Lower lobe of right lung (tissue), 2 donors: ENCODE measurements at regions not wholly inside any gene's neighbourhood (a gene's known extent, or its start where the extent isn't known, plus 50 kb on each side); places are given as distances from the start of the nearest gene placed in this dataset.

Source experiments
- ATAC-seq, 2 donors: fragments of 200-7000 bp; cut with Tn5 transposase; one replicate each; pipeline ENCODE4 v1.9.1; 2020 to 2022; ENCODE audit warnings: mild to moderate bottlenecking in 2 of 2, moderate library complexity in 2 of 2
- DNase-seq: peaks from one replicate; pipeline ENCODE4 v3.0.0-alpha.2; 2020
- H3K27ac ChIP-seq: fragments of 200-600 bp; one replicate; pipeline ENCODE4 v1.8.0; 2022
- H3K27me3 ChIP-seq: fragments of 200-600 bp; one replicate; pipeline ENCODE4 v1.8.0; 2022; ENCODE audit warnings: low read depth
- H3K36me3 ChIP-seq: fragments of 200-600 bp; one replicate; pipeline ENCODE4 v1.8.0; 2022; ENCODE audit warnings: mild to moderate bottlenecking
- H3K4me1 ChIP-seq: fragments of 200-600 bp; one replicate; pipeline ENCODE4 v1.8.0; 2022
- H3K4me3 ChIP-seq: fragments of 200-600 bp; one replicate; pipeline ENCODE4 v1.8.0; 2022; ENCODE audit warnings: mild to moderate bottlenecking
- H3K9me3 ChIP-seq: fragments of 200-600 bp; one replicate; pipeline ENCODE4 v1.8.0; 2022
- intact Hi-C: fragments of 100-400 bp; cut with DNase I; formaldehyde crosslinking; loops from one replicate; pipeline ENCODE4 v1.11.0; 2022
- TF ChIP-seq, protein P1 (sequence below): fragments of 200-600 bp; IDR thresholded peaks from one replicate; pipeline ENCODE4 v1.8.0; 2022; ENCODE audit warnings: antibody characterized with exemption, mild to moderate bottlenecking
- donor health status: DM: no; HTN: yes; CAD: no; lungs with severe emphysema.

DNA sequence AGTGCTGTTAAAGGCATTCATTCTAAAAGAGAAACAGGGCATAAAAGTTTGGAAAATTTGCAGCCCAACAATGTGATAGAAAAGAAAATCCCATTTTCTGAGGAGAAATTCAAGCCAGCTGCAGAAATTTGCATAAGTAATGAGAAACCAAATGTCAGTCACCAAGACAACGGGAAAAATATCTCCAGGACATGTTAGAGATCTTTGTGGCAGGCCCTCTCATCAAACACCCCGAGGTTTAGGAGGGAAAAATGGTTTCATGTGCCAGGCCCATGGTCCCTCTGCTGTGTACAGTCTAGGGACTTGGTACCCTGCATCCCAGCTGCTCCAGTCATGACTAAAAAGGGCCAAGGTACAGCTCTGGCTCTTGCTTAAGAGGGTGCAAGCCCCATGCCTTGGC is 251.0 kb upstream of the FAR2 start:
- Histone ChIP-seq H3K36me3 (no peaks in the 10 kb centered on the region), H3K27ac (no peak overlapping the region), H3K27me3 (no peaks in the 10 kb centered on the region), H3K9me3 (peaks cover 4% of the 10 kb centered on the region), H3K4me3 (no peak overlapping the region), H3K4me1 (no peaks in the 10 kb centered on the region)
- ATAC-seq, result no peak
- TF ChIP-seq, protein P1, sequence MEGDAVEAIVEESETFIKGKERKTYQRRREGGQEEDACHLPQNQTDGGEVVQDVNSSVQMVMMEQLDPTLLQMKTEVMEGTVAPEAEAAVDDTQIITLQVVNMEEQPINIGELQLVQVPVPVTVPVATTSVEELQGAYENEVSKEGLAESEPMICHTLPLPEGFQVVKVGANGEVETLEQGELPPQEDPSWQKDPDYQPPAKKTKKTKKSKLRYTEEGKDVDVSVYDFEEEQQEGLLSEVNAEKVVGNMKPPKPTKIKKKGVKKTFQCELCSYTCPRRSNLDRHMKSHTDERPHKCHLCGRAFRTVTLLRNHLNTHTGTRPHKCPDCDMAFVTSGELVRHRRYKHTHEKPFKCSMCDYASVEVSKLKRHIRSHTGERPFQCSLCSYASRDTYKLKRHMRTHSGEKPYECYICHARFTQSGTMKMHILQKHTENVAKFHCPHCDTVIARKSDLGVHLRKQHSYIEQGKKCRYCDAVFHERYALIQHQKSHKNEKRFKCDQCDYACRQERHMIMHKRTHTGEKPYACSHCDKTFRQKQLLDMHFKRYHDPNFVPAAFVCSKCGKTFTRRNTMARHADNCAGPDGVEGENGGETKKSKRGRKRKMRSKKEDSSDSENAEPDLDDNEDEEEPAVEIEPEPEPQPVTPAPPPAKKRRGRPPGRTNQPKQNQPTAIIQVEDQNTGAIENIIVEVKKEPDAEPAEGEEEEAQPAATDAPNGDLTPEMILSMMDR, result no peak
- intact Hi-C loops, result no loop called here
- no peak for DNase-seq

DNA sequence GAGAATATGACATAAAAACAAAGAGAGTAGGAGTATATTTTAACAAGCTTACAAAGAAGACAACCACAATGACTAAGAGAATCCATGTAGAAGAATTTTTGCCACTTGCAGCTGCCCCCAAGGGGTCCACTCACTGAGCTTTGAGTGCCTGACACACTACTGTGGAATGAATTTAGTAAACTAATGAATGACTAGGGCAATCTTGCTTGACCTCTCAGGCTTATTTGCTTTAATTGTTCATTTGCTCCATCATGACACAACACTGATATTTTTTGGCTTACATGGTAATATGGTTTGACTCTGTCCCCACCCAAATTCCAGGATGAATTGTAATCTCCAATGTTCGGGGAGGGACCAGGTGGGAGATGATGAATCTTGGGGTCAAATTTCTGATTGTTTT is 249.1 kb upstream of the FAR2 start:
- H3K27me3 ChIP-seq, result no peaks in the 10 kb centered on the region
- H3K27ac ChIP-seq, result no peak overlapping the region
- DNase-seq, result no peak
- no peak for ATAC-seq
- intact Hi-C loops, result no loop called here
- TF ChIP-seq, protein P1, result no peak
- no peaks in the 10 kb centered on the region for H3K4me1 ChIP-seq
- no peaks in the 10 kb centered on the region for H3K36me3 ChIP-seq
- no peak overlapping the region for H3K4me3 ChIP-seq
- H3K9me3 ChIP-seq, result peaks cover 4% of the 10 kb centered on the region

DNA sequence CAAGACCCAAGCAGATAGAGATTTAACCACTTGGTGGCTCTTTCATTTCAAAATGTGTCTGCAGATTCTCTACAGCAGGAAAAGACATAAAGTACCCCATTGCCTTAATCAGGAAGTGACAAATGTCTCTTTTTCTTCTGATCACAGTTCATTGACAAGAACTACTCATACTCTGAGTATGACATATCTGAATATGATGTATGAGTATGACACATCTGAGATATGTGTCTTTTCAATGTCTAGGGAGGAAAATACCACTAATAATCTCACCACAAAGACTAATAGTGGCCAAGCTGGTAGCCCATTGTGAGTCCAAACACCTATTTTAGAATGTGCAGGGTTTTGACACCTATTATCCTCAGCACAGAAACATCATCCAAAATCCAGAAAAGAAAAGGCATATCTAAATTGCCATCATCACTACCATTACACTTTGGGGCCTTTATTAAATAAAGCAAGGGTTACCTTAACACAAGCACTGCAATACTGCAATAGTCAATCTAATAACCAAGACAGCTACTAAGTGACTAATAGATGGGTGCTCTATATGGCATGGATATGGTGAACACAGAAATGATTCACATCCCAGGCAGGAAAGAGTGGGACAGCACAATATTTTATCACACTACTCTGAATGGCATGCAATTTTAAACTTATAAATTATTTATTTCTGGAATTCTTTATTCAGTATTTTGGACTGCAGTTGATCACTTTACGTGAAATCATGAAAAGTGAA is 243.7 kb upstream of the FAR2 start:
- TF ChIP-seq, protein P1, result no peak
- DNase-seq (no peak), ATAC-seq (no peak)
- Histone ChIP-seq H3K4me1 (no peaks in the 10 kb centered on the region), H3K36me3 (no peaks in the 10 kb centered on the region), H3K27me3 (no peaks in the 10 kb centered on the region), H3K27ac (no peak overlapping the region), H3K9me3 (peaks cover 4% of the 10 kb centered on the region), H3K4me3 (no peak overlapping the region)
- intact Hi-C loops, result no loop called here

DNA sequence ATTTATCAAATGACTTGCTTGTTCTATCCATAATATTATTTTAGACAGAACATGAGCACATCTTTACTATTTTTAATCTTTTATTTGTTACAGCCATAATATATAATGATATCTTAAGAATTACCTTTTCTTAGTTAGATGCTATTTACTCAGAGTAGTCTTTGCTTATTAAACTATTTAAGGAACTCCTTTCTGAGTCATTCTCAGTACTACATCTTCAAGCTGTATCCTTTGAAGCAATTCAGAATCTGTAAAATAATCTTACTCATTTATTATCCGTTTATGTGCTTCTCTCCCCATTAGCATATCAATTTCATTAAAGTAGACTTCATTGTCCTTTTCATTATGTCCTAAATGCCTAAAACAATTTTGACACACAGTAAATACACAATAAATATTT is 240.4 kb upstream of the FAR2 start:
- TF ChIP-seq, protein P1, result no peak
- Histone ChIP-seq H3K36me3 (no peaks in the 10 kb centered on the region), H3K27ac (no peak overlapping the region), H3K4me3 (no peak overlapping the region), H3K9me3 (peaks cover 13% of the 10 kb centered on the region), H3K27me3 (no peaks in the 10 kb centered on the region), H3K4me1 (no peaks in the 10 kb centered on the region)
- intact Hi-C loops, result no loop called here
- DNase-seq, result no peak
- no peak for ATAC-seq

DNA sequence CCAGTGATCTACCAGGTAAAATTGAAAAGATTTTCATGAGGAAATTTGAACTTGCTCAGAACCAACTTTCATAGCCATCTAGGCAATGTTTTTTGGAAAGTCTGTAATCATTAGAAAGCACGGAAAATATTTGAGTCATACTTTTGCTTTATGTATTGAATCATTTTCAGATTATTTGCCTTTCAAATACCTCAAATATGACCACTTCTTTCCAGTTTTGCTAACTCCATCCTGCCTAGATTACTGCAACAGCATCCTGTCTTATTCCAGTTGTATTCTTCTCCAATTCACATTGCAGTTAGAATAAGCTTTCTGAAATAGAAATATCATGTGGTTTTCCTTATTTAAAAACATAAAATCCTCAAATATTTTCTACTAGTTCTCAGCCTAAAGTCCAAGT is 239.8 kb upstream of the FAR2 start:
- TF ChIP-seq, protein P1, result no peak
- no peak overlapping the region for H3K27ac ChIP-seq
- no peak overlapping the region for H3K4me3 ChIP-seq
- no peaks in the 10 kb centered on the region for H3K27me3 ChIP-seq
- no peaks in the 10 kb centered on the region for H3K36me3 ChIP-seq
- peaks cover 19% of the 10 kb centered on the region for H3K9me3 ChIP-seq
- H3K4me1 ChIP-seq, result no peaks in the 10 kb centered on the region
- intact Hi-C loops, result no loop called here
- DNase-seq (no peak), ATAC-seq (no peak)
